Thymus (tissue), 11 donors: ENCODE measurements at regions not wholly inside any gene's neighbourhood (a gene's known extent, or its start where the extent isn't known, plus 50 kb on each side); places are given as distances from the start of the nearest gene placed in this dataset.

Experiments
- DNase-seq, 9 donors: peaks; one replicate each; pipeline ENCODE4 v3.0.0-alpha.2; 2013; ENCODE audit warnings: low spot score in 9 of 9, low read depth in 6 of 9, missing footprints in 1 of 9
- H3K27ac ChIP-seq, 2 donors: one replicate each; pipeline ENCODE4 v1.5.1; 2013; ENCODE audit warnings: control low read depth in 1 of 2, low read depth in 1 of 2, low read length in 1 of 2, mild to moderate bottlenecking in 1 of 2, moderate library complexity in 1 of 2
- H3K27me3 ChIP-seq, 2 donors: one replicate each; pipeline ENCODE4 v1.5.1; 2013; ENCODE audit warnings: low read length in 1 of 2; ENCODE audit not compliant: control insufficient read depth in 2 of 2, insufficient read depth in 1 of 2
- H3K36me3 ChIP-seq, 2 donors: one replicate each; pipeline ENCODE4 v1.5.1; 2013; ENCODE audit warnings: low read length in 1 of 2, mild to moderate bottlenecking in 1 of 2, moderate library complexity in 1 of 2; ENCODE audit not compliant: control insufficient read depth in 2 of 2, insufficient read depth in 2 of 2
- H3K4me1 ChIP-seq, 2 donors: one replicate each; pipeline ENCODE4 v1.5.1; 2013; ENCODE audit warnings: low read length in 2 of 2; ENCODE audit not compliant: control insufficient read depth in 2 of 2, insufficient read depth in 2 of 2
- H3K4me3 ChIP-seq, 2 donors: one replicate each; pipeline ENCODE4 v1.5.1; 2013; ENCODE audit warnings: low read length in 2 of 2, control low read depth in 1 of 2, mild to moderate bottlenecking in 1 of 2
- H3K9me3 ChIP-seq, 2 donors: one replicate each; pipeline ENCODE4 v1.5.1; 2013; ENCODE audit warnings: low read length in 1 of 2, mild to moderate bottlenecking in 1 of 2; ENCODE audit not compliant: control insufficient read depth in 2 of 2, insufficient read depth in 1 of 2
- WGBS: extraction: QIAGEN DNeasy Blood & Tissue Kit; methylation state at CpG from one replicate; pipeline ENCODE4 v1.1.7; 2013; 5-methylcytosine and 5-hydroxymethylcytosine counted together
- donor health status: healthy.

DNA sequence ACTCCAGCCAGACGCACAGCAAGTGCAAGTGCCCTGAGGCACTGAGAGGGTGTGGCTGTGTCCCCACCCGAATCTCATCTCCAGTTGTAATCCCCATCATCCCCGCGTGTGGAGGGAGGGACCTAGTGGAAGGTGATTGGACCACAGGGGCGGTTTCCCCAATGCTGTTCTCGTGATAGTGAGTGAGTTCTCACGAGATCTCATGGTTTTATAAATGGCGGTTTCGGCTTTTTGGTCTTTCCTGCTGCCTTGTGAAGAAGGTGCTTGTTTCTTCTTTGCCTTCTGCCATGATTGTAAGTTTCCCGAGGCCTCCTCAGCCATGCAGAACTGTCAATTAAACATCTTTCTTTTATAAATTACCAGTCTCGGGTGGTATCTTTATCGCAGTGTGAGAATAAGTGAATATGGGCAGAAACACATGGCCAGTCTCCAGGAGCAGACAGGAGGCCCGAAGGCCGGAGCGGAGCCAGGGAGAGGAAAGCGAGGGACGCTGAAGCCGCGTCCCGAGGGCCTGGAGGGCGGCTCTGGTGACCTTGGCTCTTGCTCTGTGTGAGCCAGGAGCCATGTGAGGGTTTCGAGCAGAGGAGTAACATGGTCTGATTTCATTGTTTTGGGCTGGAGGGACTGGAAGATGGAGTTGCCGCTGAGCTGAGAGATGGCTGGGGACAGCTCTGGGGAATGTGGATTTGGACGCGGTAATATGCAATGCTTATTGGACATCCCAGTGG lies 76.0 kb upstream of the C1orf174 start:
- WGBS = 90% methylated on average over 25 of the region's 25 CpGs
- no peak overlapping the region for H3K4me3 ChIP-seq
- no peaks in the 10 kb centered on the region for H3K9me3 ChIP-seq

DNA sequence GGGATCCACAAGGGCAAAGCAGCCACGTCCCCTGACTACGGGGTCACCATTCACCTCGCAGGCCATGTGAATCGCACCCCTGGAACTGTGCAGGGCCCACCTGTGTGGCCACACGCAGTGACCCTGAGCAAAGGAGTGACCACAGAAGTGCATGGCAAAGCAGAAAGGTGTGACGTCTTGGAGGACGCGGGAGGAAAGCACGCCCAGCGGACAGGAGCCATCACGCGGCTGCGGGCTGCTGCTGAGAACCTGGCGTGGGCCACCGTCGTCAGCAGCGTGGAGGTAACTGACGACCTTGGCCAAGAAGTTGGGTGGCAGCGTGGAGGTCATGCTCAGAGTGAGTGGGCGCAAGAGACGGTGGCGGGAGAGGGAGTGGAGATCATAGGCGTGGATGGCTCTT lies 76.7 kb upstream of the C1orf174 start:
- no peak for DNase-seq
- no peak overlapping the region for H3K27ac ChIP-seq

More for the DNA sequence above, 76.0 kb upstream of the C1orf174 start:
- no peaks in the 10 kb centered on the region for H3K27me3 ChIP-seq
- H3K27ac ChIP-seq = no peak overlapping the region
- no peak for DNase-seq
- no peaks in the 10 kb centered on the region for H3K36me3 ChIP-seq
- H3K4me1 ChIP-seq = no peaks in the 10 kb centered on the region

DNA sequence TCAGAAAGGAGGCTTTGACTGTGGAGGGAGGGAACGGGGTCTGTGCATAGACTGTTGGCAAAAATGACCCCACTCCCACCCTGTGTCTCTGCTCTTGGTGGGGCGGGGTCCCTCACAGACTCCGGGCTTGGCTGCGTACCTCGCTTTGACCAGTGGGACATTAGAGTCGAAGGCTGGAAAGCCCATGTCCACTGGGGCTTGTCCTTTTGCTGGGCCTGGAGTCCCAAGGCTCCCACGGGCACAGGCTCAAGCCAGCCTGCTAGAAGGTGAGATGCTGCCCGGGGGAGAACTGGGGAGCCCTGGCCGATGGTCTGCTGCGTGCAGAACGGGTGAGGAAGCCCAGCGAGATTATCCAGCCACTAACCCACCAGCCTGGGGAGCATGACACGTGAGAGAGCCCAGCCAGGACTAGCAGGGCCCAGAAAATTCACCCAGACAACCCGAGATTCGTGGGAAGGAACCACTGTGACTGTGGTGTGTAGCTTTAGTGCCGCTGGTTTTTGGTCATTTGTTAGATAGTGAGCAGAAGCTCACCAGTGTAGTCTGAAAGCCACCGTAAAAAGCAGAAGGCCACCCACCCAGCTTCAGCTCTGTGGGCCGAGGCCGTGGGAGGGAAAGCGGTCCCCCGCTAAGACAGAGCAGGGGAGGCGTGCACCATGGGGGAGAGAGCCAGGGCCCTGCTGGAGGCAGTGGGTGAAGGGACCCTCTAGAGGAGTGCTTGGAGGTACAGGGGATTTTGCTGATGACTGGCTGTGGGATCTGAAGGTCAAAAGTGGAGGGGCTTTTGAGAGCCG lies 78.3 kb upstream of the C1orf174 start:
- no peak overlapping the region for H3K4me3 ChIP-seq
- no peak for DNase-seq
- H3K9me3 ChIP-seq = no peaks in the 10 kb centered on the region
- no peaks in the 10 kb centered on the region for H3K4me1 ChIP-seq
- WGBS = 90% methylated on average over 23 of the region's 23 CpGs
- no peak overlapping the region for H3K27ac ChIP-seq
- no peaks in the 10 kb centered on the region for H3K27me3 ChIP-seq
- no peaks in the 10 kb centered on the region for H3K36me3 ChIP-seq

More for the DNA sequence above, 76.7 kb upstream of the C1orf174 start:
- Histone ChIP-seq H3K4me3 (no peak overlapping the region), H3K4me1 (no peaks in the 10 kb centered on the region), H3K36me3 (no peaks in the 10 kb centered on the region), H3K27me3 (no peaks in the 10 kb centered on the region), H3K9me3 (no peaks in the 10 kb centered on the region)
- 95% methylated on average over 23 of the region's 23 CpGs for WGBS

DNA sequence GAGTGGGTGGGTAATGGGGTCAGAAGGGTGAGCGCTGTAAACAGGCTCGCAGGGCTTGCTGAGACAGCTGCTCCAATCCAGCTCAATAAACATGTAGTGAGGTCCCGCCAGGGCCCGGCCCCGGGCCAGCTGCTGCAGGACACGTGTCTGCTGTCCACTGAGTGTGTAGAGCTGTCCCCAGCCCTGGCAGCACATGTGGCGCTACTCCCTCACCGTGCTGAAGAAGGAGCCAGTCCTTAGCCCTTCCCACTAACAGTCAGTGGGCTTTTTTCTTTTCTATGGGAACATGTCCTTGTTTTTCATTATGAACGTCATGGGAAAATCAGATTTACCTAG lies 78.9 kb upstream of the C1orf174 start:
- no peaks in the 10 kb centered on the region for H3K9me3 ChIP-seq
- DNase-seq = no peak
- H3K4me3 ChIP-seq = no peak overlapping the region
- no peaks in the 10 kb centered on the region for H3K36me3 ChIP-seq
- 87% methylated on average over 9 of the region's 9 CpGs for whole genome bisulfite sequencing
- no peaks in the 10 kb centered on the region for H3K27me3 ChIP-seq
- no peaks in the 10 kb centered on the region for H3K4me1 ChIP-seq
- no peak overlapping the region for H3K27ac ChIP-seq

DNA sequence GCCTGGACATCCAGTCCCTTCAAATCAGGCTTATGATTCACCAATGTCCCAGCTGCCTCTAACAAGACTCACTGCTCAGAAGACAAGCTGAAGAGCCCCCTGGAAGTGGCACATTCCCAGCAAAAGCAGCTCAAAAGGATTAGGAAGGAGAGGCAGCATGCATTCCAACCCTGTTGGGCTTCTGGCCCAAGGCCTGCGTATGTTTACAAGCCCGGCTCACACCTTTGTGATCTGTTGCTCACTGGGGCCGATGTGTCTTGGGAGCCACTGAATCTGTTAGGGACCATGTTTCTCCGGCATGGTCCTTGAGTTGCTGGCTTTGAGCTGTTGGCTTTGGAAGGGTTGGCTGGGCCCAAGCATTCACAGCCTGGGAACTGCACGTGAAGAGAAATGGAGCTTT lies 81.2 kb upstream of the C1orf174 start:
- no peak for DNase-seq
- no peaks in the 10 kb centered on the region for H3K9me3 ChIP-seq
- 73% methylated on average over 5 of the region's 5 CpGs for WGBS

DNA sequence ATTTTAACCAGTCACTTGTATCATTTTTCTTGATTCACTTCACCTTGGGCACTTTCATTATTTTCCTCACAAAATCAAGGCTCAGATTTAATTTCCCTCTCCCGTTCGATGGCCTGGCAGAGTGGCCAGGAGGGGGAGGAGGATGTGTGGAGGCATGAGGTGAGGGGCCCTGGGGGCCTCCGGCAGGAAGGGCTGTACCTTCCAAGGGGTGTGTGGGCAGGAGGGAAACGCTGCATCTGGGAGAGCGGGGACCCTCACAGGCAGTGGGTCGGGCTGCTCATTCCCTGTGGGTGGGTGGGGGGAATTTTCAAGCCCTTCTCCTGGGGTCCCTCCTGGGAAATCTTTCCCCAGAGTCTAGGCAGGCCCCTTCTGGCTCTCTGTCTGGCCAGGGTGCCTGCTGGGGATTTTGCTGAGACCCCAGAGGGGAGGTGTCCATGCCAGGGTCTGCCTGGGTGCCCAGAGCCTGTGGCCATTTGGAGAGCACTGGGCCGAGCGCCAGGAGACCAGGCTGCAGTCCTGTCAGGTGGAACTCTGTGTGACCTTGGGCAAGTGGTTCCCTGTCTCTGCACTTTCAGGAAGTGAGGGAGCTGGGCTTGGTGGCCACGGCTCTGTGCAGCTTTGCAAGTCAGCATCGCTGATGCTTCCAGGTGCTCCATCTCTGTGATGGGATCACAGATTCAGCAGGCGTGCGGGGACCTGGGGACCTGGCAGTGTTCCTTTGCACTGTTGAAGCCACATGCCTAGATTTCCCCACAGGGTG lies 81.9 kb upstream of the C1orf174 start:
- Histone ChIP-seq H3K36me3 (no peaks in the 10 kb centered on the region), H3K27me3 (no peaks in the 10 kb centered on the region), H3K4me1 (no peaks in the 10 kb centered on the region), H3K4me3 (no peak overlapping the region), H3K27ac (no peak overlapping the region), H3K9me3 (no peaks in the 10 kb centered on the region)
- DNase-seq = no peak
- WGBS = 54% methylated on average over 12 of the region's 12 CpGs

More for the DNA sequence above, 81.2 kb upstream of the C1orf174 start:
- Histone ChIP-seq H3K4me1 (no peaks in the 10 kb centered on the region), H3K27me3 (no peaks in the 10 kb centered on the region), H3K27ac (no peak overlapping the region), H3K4me3 (no peak overlapping the region), H3K36me3 (no peaks in the 10 kb centered on the region)

DNA sequence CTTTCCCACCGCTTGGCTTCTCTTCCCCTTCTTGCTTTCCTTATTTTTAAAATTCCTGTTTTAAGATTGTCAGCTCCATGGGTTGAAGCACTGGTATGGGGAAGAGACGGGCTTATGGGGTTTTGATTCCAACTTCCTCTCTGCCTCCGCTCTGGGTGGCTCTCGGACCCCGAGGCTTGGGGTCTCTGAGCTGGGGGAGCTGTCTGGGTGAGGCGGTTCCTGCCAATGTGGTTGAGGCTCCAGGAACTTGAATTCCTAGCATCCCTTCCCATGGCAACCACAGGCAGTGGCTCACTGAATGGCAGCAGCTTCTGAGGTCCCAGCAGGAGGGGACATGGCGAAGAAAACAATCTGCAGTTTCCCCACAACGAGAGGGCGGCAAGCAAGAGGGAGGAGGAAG lies 83.1 kb upstream of the C1orf174 start:
- 63% methylated on average over 9 of the region's 9 CpGs for WGBS
- Histone ChIP-seq H3K9me3 (no peaks in the 10 kb centered on the region), H3K27ac (no peak overlapping the region), H3K4me1 (no peaks in the 10 kb centered on the region), H3K4me3 (no peak overlapping the region), H3K36me3 (no peaks in the 10 kb centered on the region), H3K27me3 (no peaks in the 10 kb centered on the region)
- no peak for DNase-seq

DNA sequence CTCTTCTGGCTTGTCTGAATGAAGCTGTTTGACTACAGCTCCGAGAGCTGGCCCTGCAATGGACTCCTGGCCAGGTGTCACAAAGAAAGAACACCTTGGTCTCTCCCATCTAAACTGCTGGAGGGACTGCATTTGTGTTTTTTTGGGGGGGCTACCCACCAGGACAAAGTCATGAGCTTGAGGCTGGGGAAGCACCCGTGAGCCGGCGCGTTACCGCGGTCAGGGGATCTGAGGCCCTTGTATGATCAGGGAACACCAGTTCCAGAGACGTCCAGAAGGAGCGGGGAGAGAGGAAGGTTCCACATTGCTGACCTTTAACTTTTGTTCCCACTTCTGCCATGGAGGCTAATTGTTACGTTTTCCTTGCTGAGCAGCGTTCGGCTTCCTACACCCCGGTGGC lies 84.5 kb upstream of the C1orf174 start:
- WGBS = 92% methylated on average over 13 of the region's 13 CpGs
- H3K9me3 ChIP-seq = no peaks in the 10 kb centered on the region
- DNase-seq = no peak

DNA sequence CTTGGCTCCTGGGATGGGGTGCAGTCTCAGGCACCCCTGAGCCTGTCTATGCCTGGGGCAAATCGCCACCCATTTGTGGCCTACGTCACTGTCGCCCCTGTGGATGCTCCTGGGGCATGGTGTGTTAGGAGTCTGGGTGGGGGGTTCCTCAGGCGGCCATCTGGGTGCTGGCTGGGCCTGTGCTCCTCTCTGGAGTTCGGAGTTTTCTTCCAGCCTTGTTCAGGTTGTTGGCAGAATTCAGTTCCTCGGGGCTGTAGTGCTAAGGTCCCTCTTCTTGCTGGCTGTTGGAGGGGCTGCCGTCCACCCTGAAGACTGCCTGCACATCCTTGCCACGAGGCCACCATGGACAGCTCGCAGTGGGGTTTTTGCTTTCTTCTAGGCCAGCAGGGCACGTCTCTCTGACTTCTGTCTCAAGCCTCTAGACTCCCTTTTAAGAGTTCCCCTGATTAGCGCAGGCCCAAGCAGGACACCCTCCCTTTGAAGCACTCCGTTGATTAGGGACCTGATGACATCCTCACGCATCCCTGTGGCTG lies 86.7 kb upstream of the C1orf174 start:
- H3K36me3 ChIP-seq = no peaks in the 10 kb centered on the region
- H3K9me3 ChIP-seq = no peaks in the 10 kb centered on the region
- DNase-seq = no peak
- no peak overlapping the region for H3K27ac ChIP-seq
- no peaks in the 10 kb centered on the region for H3K27me3 ChIP-seq
- 85% methylated on average over 13 of the region's 13 CpGs for WGBS
- no peak overlapping the region for H3K4me3 ChIP-seq
- H3K4me1 ChIP-seq = no peaks in the 10 kb centered on the region

More for the DNA sequence above, 84.5 kb upstream of the C1orf174 start:
- no peaks in the 10 kb centered on the region for H3K36me3 ChIP-seq
- H3K27me3 ChIP-seq = no peaks in the 10 kb centered on the region
- no peaks in the 10 kb centered on the region for H3K4me1 ChIP-seq
- no peak overlapping the region for H3K27ac ChIP-seq
- H3K4me3 ChIP-seq = no peak overlapping the region
